BJ (cell line): ENCODE measurements at regions not wholly inside any gene's neighbourhood (a gene's known extent, or its start where the extent isn't known, plus 50 kb on each side); places are given as distances from the start of the nearest gene placed in this dataset.

Experiments
- CTCF ChIA-PET: fragments of 350-600 bp; formaldehyde crosslinking; extraction: SDS; loops from one replicate; lab custom pipeline; 2021; ENCODE audit warnings: antibody characterized with exemption, inconsistent platforms; lab: Yijun Ruan, JAX
- POLR2A ChIA-PET: fragments of 300-600 bp; sonication (Branson Sonifier 250); formaldehyde crosslinking; extraction: SDS; loops from one replicate; lab custom pipeline; 2021; ENCODE audit warnings: antibody characterized with exemption; lab: Charles Lee
- DNase-seq: peaks from one replicate; pipeline ENCODE4 v3.0.0-alpha.2; 2011; ENCODE audit warnings: low read depth
- H3K27me3 ChIP-seq: 2 replicates; pipeline ENCODE4 v1.6.0; 2011; ENCODE audit warnings: low read length; ENCODE audit not compliant: control insufficient read depth, insufficient read depth
- H3K36me3 ChIP-seq: 2 replicates; pipeline ENCODE4 v1.5.1; 2011; ENCODE audit warnings: low read length; ENCODE audit not compliant: control insufficient read depth, insufficient read depth
- H3K4me3 ChIP-seq: 2 replicates; pipeline ENCODE4 v1.5.1; 2011; ENCODE audit warnings: low read depth, mild to moderate bottlenecking, control low read depth, low read length
- TF ChIP-seq, protein P1 (sequence below): IDR thresholded peaks from 2 replicates; pipeline ENCODE4 v1.5.1; 2011; ENCODE audit warnings: low read depth, mild to moderate bottlenecking, control low read depth, inconsistent platforms, low read length, moderate library complexity; ENCODE audit not compliant: insufficient read depth

GRCh38 chr5:8413975-8414374 lies 545.0 kb downstream of the MTRR start:
- Histone ChIP-seq H3K36me3 (no peaks in the 10 kb centered on the region), H3K27me3 (no peaks in the 10 kb centered on the region), H3K4me3 (no peak overlapping the region)
- DNase-seq, result no peak
- TF ChIP-seq, protein P1, sequence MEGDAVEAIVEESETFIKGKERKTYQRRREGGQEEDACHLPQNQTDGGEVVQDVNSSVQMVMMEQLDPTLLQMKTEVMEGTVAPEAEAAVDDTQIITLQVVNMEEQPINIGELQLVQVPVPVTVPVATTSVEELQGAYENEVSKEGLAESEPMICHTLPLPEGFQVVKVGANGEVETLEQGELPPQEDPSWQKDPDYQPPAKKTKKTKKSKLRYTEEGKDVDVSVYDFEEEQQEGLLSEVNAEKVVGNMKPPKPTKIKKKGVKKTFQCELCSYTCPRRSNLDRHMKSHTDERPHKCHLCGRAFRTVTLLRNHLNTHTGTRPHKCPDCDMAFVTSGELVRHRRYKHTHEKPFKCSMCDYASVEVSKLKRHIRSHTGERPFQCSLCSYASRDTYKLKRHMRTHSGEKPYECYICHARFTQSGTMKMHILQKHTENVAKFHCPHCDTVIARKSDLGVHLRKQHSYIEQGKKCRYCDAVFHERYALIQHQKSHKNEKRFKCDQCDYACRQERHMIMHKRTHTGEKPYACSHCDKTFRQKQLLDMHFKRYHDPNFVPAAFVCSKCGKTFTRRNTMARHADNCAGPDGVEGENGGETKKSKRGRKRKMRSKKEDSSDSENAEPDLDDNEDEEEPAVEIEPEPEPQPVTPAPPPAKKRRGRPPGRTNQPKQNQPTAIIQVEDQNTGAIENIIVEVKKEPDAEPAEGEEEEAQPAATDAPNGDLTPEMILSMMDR, result no peak
- ChIA-PET POLR2A (no interaction called here), CTCF (no interaction called here)

DNA sequence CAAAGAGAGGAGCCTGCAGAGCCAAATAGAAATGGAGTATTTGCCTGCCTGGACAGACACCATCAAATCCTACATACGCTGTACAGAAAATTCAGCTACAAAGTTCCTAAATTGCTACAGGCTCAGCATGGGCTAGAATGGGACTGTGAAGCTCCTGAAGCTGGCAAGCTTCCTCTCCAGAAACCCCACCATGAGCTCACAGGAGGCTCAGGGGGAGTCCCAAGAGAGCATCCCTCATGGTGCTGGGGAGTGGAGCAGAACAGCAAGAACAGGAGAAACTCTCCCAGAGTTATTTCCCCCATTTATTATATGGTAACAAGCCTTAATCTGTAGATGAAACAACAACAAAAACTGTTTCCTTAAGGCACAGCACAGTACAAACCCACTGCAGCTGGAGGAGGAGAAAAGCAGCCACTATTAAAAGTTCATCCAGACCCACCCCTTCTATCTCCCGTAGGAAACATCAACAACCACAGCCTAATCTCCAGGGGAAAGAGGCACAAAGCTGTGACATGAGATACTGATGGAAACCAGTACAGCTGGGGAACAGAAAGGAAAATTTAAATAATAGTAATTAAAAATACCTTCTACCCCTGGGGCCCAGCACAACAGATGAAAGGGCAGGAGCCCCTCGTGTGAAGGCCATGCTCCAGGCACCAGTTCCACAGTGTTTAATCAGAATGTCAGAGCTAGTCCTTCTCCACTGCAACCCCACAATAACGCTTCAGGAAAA lies 548.5 kb downstream of the MTRR start:
- ChIA-PET CTCF (no interaction called here), POLR2A (no interaction called here)
- TF ChIP-seq, protein P1, result no peak
- Histone ChIP-seq H3K4me3 (no peak overlapping the region), H3K36me3 (no peaks in the 10 kb centered on the region), H3K27me3 (no peaks in the 10 kb centered on the region)
- no peak for DNase-seq

GRCh38 chr5:8418049-8418426 lies 549.1 kb downstream of the MTRR start:
- ChIA-PET POLR2A (no interaction called here), CTCF (no interaction called here)
- H3K27me3 ChIP-seq, result no peaks in the 10 kb centered on the region
- no peak for DNase-seq
- no peaks in the 10 kb centered on the region for H3K36me3 ChIP-seq
- no peak overlapping the region for H3K4me3 ChIP-seq
- TF ChIP-seq, protein P1, result no peak

DNA sequence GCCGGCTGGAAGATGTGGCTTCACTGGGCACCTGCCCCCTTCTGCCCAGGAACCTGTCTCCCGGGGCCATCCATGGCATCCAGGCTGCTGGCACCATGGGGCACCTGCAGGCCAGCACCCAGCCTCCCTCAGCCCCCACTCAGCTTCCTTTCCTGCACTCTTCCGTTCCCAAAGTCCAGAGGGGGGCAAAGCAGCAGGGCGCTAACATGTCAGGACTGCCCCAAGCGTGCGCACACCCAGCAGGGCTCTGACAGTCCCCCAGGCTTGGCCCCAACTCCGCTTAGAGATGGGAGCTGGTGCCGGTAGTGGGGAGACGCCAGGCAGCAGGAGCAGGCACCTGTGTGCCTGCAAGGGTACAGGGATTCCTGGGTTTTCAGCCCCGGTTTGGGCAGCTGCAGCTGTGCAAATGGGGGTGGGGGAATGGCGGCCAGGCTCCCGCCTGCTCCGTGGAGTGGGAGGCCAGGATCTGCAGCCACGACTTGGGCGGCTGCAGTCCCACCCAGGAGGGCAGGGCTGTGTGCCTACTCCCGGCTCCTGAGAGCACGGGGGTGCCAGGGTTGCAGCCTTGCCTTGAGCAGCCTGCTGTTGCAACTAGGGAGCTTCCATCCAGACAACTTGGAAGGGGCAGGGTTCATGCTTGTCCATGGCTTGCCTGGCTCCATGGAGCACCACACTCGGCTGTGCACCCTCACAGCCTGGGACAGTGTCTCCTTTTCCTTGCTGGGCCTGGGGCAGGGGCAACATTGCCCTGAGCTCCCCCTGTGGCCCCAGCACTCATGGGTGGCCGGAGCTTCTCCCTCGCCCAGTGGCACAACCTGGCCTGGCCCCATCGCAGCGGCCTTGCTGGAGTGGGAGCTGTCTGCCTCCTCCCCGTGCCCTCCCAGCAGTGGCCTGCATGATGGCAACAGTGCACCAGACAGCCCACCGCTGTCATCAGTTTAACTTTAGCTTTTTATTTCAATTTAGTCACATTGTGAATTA lies 561.1 kb downstream of the MTRR start:
- Histone ChIP-seq H3K36me3 (no peaks in the 10 kb centered on the region), H3K4me3 (no peak overlapping the region), H3K27me3 (no peaks in the 10 kb centered on the region)
- ChIA-PET CTCF (no interaction called here), POLR2A (no interaction called here)
- DNase-seq, result no peak
- TF ChIP-seq, protein P1, result no peak

GRCh38 chr5:8434501-8434900 lies 565.6 kb downstream of the MTRR start:
- CTCF ChIA-PET, result no interaction called here
- DNase-seq, result no peak
- H3K36me3 ChIP-seq, result no peaks in the 10 kb centered on the region
- no peaks in the 10 kb centered on the region for H3K27me3 ChIP-seq
- TF ChIP-seq, protein P1, result no peak
- POLR2A ChIA-PET, result no interaction called here
- H3K4me3 ChIP-seq, result no peak overlapping the region
